PC-3 (cell line): ENCODE measurements at regions not wholly inside any gene's neighbourhood (a gene's known extent, or its start where the extent isn't known, plus 50 kb on each side); places are given as distances from the start of the nearest gene placed in this dataset.

ENCODE experiments used
- ATAC-seq: fragments of 200-7000 bp; cut with Tn5 transposase; 2 replicates; pipeline ENCODE4 v1.9.1; 2020; ENCODE audit warnings: mild to moderate bottlenecking, moderate library complexity
- BruUV-seq: library from RNA; stranded (reverse); fragments of 400-500 nt; replicated peaks from 2 replicates; lab custom pipeline; 2021; lab: Mats Ljungman, UMichigan
- CTCF ChIA-PET: fragments of 300-600 bp; sonication (Branson Sonifier 250); formaldehyde crosslinking; loops from one replicate; lab custom pipeline; 2022; ENCODE audit warnings: antibody characterized with exemption; lab: Charles Lee
- POLR2A ChIA-PET: fragments of 300-600 bp; sonication (Branson Sonifier 250); formaldehyde crosslinking; loops from one replicate; lab custom pipeline; 2022; ENCODE audit warnings: antibody characterized with exemption; ENCODE audit not compliant: unreplicated experiment; lab: Charles Lee
- DNase-seq: peaks from one replicate; pipeline ENCODE4 v3.0.0-alpha.2; 2015
- H2AFZ ChIP-seq: fragments of 300-600 bp; sonication (generic); 2 replicates; pipeline ENCODE4 v1.6.0; 2016; ENCODE audit warnings: antibody characterized with exemption, low read length
- H3F3A ChIP-seq: fragments of 300-600 bp; sonication (generic); one replicate; pipeline ENCODE4 v1.6.0; 2017; ENCODE audit warnings: antibody characterized with exemption, low read length, control low read depth, mild to moderate bottlenecking; ENCODE audit not compliant: unreplicated experiment
- H3K27ac ChIP-seq: fragments of 300-600 bp; sonication (generic); 2 replicates; pipeline ENCODE4 v1.5.1; 2016; ENCODE audit warnings: mild to moderate bottlenecking, low read length
- H3K27me3 ChIP-seq: fragments of 300-600 bp; sonication (generic); 2 replicates; pipeline ENCODE4 v1.6.1; 2016; ENCODE audit warnings: low read length, mixed read lengths
- H3K36me3 ChIP-seq: fragments of 300-600 bp; sonication (generic); 2 replicates; pipeline ENCODE4 v1.6.1; 2016; ENCODE audit warnings: low read depth, mixed run types, low read length, mixed read lengths
- H3K4me1 ChIP-seq: fragments of 300-600 bp; sonication (generic); 2 replicates; pipeline ENCODE4 v1.5.1; 2016; ENCODE audit warnings: low read length; ENCODE audit not compliant: insufficient read depth
- H3K4me2 ChIP-seq: fragments of 300-600 bp; sonication (generic); 2 replicates; pipeline ENCODE4 v1.6.0; 2016; ENCODE audit warnings: low read length
- H3K4me3 ChIP-seq: fragments of 300-600 bp; sonication (generic); 2 replicates; pipeline ENCODE4 v1.5.1; 2016; ENCODE audit warnings: mild to moderate bottlenecking, low read length, mixed read lengths
- H3K79me2 ChIP-seq: fragments of 300-600 bp; sonication (generic); 2 replicates; pipeline ENCODE4 v1.6.1; 2017; ENCODE audit warnings: low read length, mixed read lengths
- H3K9ac ChIP-seq: fragments of 300-600 bp; sonication (generic); 2 replicates; pipeline ENCODE4 v1.6.0; 2016; ENCODE audit warnings: mild to moderate bottlenecking, low read length
- H3K9me2 ChIP-seq: fragments of 300-600 bp; sonication (generic); replicated peaks from 2 replicates; pipeline ENCODE4 v1.6.1; 2016; ENCODE audit warnings: mixed run types, low read length, mixed read lengths
- H3K9me3 ChIP-seq: fragments of 300-600 bp; sonication (generic); 2 replicates; pipeline ENCODE4 v1.6.1; 2016; ENCODE audit warnings: low read length, mixed read lengths
- H4K20me1 ChIP-seq: fragments of 300-600 bp; sonication (generic); 2 replicates; pipeline ENCODE4 v1.6.1; 2016; ENCODE audit warnings: low read length, mixed read lengths
- EZH2 ChIP-seq: fragments of 300-600 bp; sonication (generic); IDR thresholded peaks from one replicate; pipeline ENCODE4 v1.6.1; 2017; ENCODE audit warnings: antibody characterized with exemption, mild to moderate bottlenecking, low read length; ENCODE audit not compliant: unreplicated experiment
- EZH2phosphoT487 ChIP-seq: fragments of 300-600 bp; sonication (generic); IDR thresholded peaks from 2 replicates; pipeline ENCODE4 v1.6.1; 2018; ENCODE audit warnings: mild to moderate bottlenecking, antibody characterized with exemption, low read length, borderline replicate concordance
- intact Hi-C: fragments of 100-400 bp; cut with micrococcal nuclease; formaldehyde crosslinking; loops from 2 replicates; pipeline ENCODE4 v1.9.0; 2023
- TF ChIP-seq, protein P1 (sequence below): fragments of 300-600 bp; sonication (generic); conservative IDR thresholded peaks from 2 replicates; pipeline ENCODE4 v1.5.1; 2017; ENCODE audit warnings: antibody characterized with exemption, low read depth, mild to moderate bottlenecking, low read length

DNA sequence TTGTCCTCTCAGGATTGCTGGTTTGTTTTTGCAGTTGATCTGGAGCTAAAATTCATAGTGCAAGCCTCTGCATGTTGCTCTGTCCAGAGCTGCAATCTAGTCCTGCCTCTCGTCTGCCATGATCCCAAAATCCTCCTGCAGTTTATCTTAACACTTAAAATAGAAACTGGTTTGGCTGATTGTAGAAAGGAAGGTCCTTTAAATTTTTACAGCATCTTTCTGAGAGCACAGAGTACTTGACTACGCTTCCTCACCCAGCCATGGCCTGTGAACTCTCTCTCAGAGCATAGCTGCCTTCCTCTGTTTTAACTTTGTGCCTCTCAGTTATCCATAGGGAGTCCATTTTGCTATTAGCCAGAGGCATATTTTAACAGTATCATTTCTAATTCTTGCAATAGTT lies 877.1 kb downstream of the C12orf50 start:
- H3K4me3 ChIP-seq = no peak overlapping the region
- intact Hi-C loops = no loop called here
- no peak overlapping the region; the same call in 1 of the 2 replicates for H3K9ac ChIP-seq
- H3K36me3 ChIP-seq = no peaks in the 10 kb centered on the region
- no peaks in the 10 kb centered on the region for H3K9me2 ChIP-seq
- BruUV-seq = no TSS peak
- ATAC-seq (no peak), DNase-seq (no peak)
- H3K27me3 ChIP-seq = no peaks in the 10 kb centered on the region
- H3K4me2 ChIP-seq = no peak overlapping the region
- no peaks in the 10 kb centered on the region for H3K79me2 ChIP-seq
- peak overlapping the region; percentile 71; the same call in 1 of the 2 replicates for H2AFZ ChIP-seq
- peak overlapping the region; percentile 69 for H3K27ac ChIP-seq
- TF ChIP-seq EZH2 = no peak
- no peak for TF ChIP-seq EZH2phosphoT487
- TF ChIP-seq, protein P1, sequence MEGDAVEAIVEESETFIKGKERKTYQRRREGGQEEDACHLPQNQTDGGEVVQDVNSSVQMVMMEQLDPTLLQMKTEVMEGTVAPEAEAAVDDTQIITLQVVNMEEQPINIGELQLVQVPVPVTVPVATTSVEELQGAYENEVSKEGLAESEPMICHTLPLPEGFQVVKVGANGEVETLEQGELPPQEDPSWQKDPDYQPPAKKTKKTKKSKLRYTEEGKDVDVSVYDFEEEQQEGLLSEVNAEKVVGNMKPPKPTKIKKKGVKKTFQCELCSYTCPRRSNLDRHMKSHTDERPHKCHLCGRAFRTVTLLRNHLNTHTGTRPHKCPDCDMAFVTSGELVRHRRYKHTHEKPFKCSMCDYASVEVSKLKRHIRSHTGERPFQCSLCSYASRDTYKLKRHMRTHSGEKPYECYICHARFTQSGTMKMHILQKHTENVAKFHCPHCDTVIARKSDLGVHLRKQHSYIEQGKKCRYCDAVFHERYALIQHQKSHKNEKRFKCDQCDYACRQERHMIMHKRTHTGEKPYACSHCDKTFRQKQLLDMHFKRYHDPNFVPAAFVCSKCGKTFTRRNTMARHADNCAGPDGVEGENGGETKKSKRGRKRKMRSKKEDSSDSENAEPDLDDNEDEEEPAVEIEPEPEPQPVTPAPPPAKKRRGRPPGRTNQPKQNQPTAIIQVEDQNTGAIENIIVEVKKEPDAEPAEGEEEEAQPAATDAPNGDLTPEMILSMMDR = no peak
- no peaks in the 10 kb centered on the region for H3F3A ChIP-seq
- H3K4me1 ChIP-seq = peaks cover 19% of the 10 kb centered on the region
- no peaks in the 10 kb centered on the region for H4K20me1 ChIP-seq
- CTCF ChIA-PET = interaction anchor here (0.7 kb wide), 1 partner anchor 274 kb away, joined by 3 read pairs; no protein-coding TSS in a partner anchor
- POLR2A ChIA-PET = no interaction called here
- no peaks in the 10 kb centered on the region for H3K9me3 ChIP-seq

DNA sequence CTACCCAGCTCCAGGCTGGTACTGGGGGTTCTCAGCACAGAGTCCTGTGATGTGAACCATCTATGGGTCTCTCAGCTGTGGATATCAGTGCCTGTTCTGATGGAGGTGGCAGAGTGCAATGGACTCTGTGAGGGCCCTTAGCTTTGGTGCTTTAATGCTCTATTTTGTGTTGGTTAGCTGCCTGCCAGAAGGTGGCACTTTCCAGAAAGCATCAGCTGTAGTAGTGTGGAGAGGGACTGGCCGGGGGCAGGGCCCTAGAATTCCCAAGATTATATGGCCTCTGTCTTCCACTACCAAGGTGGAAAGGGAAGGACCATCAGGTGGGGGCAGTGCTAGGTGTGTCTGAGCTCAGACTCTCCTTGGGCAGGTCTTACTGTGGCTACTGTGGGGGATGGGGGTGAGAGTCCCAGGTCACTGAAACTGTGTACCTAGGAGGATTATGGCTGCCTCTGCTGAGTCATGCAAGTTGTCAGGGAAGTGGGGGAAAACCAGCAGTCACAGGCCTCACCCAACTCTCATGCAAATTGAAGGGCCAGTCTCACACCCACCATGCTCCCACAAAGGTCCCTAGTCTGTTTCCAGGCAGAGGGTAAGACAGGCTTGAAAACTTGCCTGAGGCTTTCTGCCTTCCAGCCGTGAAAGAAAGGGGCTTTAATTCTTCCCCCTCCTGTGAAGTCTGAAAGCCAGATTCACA lies 878.1 kb downstream of the C12orf50 start:
- peak overlapping the region; percentile 71 for H2AFZ ChIP-seq
- H3K9me3 ChIP-seq = no peaks in the 10 kb centered on the region
- no peaks in the 10 kb centered on the region for H3K79me2 ChIP-seq
- H3F3A ChIP-seq = no peaks in the 10 kb centered on the region
- BruUV-seq = no TSS peak
- H3K9ac ChIP-seq = peak overlapping the region; percentile 25; the same call in 1 of the 2 replicates
- no peak overlapping the region for H3K4me3 ChIP-seq
- intact Hi-C loops = no loop called here
- H3K4me2 ChIP-seq = peak overlapping the region; percentile 1; the same call in 1 of the 2 replicates
- peak; percentile 56 for DNase-seq
- peaks cover 25% of the 10 kb centered on the region for H3K4me1 ChIP-seq
- H3K27ac ChIP-seq = peak overlapping the region; percentile 69
- CTCF ChIA-PET = no interaction called here
- no peaks in the 10 kb centered on the region for H4K20me1 ChIP-seq
- POLR2A ChIA-PET = interaction anchor here (0.6 kb wide), 2 partner anchors 10 to 13 kb away, joined by 3 to 8 read pairs; no protein-coding TSS in a partner anchor
- TF ChIP-seq EZH2 (no peak), EZH2phosphoT487 (no peak)
- TF ChIP-seq, protein P1 = peak; percentile 41; the same call in 1 of the 2 replicates
- peak; percentile 55 for ATAC-seq
- no peaks in the 10 kb centered on the region for H3K9me2 ChIP-seq
- no peaks in the 10 kb centered on the region for H3K36me3 ChIP-seq
- H3K27me3 ChIP-seq = no peaks in the 10 kb centered on the region

DNA sequence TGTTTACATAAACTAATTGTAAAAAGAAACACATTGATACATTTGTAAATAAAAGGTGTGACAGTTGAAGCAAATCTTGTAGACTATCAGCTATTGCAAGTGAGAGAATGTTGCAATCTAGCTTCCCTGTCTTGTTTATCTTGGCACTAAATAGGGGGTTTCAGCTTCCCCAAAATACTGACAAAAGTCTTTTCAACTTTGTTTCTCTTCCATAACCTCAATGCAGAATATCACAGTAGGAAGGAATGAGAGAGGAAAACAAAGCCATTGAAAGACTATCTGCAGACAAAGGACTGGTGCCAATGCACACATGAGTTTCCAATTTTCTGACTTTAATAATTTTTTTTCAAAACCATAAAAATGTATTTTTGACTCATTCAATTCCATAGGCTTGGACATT lies 886.2 kb upstream of the MGAT4C start:
- H3K4me3 ChIP-seq = no peak overlapping the region
- H4K20me1 ChIP-seq = no peaks in the 10 kb centered on the region
- H3K27me3 ChIP-seq = no peaks in the 10 kb centered on the region
- DNase-seq (no peak), ATAC-seq (no peak)
- no peak overlapping the region for H3K27ac ChIP-seq
- no peak for TF ChIP-seq EZH2
- H3K79me2 ChIP-seq = no peaks in the 10 kb centered on the region
- no TSS peak for BruUV-seq
- no peaks in the 10 kb centered on the region for H3F3A ChIP-seq
- H2AFZ ChIP-seq = no peak overlapping the region
- H3K9ac ChIP-seq = no peak overlapping the region
- no peaks in the 10 kb centered on the region for H3K36me3 ChIP-seq
- intact Hi-C loops = no loop called here
- H3K9me3 ChIP-seq = no peaks in the 10 kb centered on the region
- POLR2A ChIA-PET = no interaction called here
- H3K9me2 ChIP-seq = no peaks in the 10 kb centered on the region
- H3K4me1 ChIP-seq = peaks cover 11% of the 10 kb centered on the region
- no peak overlapping the region for H3K4me2 ChIP-seq
- CTCF ChIA-PET = no interaction called here
